Thyroid gland (tissue), 4 donors: ENCODE measurements at regions not wholly inside any gene's neighbourhood (a gene's known extent, or its start where the extent isn't known, plus 50 kb on each side); places are given as distances from the start of the nearest gene placed in this dataset.

Experiments used
- DNase-seq, 2 donors: peaks; one replicate each; pipeline ENCODE4 v3.0.0-alpha.2; 2019
- H3K27ac ChIP-seq, 3 donors: fragments of 200-600 bp; sonication (generic); 1 replicate in 2 of 3; 2 replicates in 1 of 3; pipeline ENCODE4 v1.5.1; 2016 to 2019; ENCODE audit warnings: mild to moderate bottlenecking in 1 of 3, moderate library complexity in 1 of 3
- H3K27me3 ChIP-seq: fragments of 200-600 bp; sonication (generic); one replicate; pipeline ENCODE4 v1.5.1; 2019
- H3K36me3 ChIP-seq, 2 donors: fragments of 200-600 bp; sonication (generic); one replicate each; pipeline ENCODE4 v1.5.1; 2016 to 2019
- H3K4me1 ChIP-seq, 2 donors: fragments of 200-600 bp; sonication (generic); one replicate each; pipeline ENCODE4 v1.5.1; 2017 to 2019
- H3K4me3 ChIP-seq, 3 donors: fragments of 200-600 bp; sonication (generic); replicated peaks in 1 of 3; 1 replicate in 2 of 3; 2 replicates in 1 of 3; pipeline ENCODE4 v1.5.1; 2016; ENCODE audit warnings: mild to moderate bottlenecking in 1 of 3
- H3K9me3 ChIP-seq: fragments of 200-600 bp; sonication (generic); one replicate; pipeline ENCODE4 v1.5.1; 2017
- POLR2A ChIP-seq, 2 donors: fragments of 450-650 bp; IDR thresholded peaks; one replicate each; pipeline ENCODE4 v1.6.1; 2017; ENCODE audit warnings: antibody characterized with exemption in 2 of 2, mild to moderate bottlenecking in 2 of 2, moderate library complexity in 1 of 2
- WGBS, 2 donors: methylation state at CpG; one replicate each; pipeline ENCODE4 v1.1.5; 2017; 5-methylcytosine and 5-hydroxymethylcytosine counted together
- intact Hi-C: fragments of 100-400 bp; cut with DNase I; formaldehyde crosslinking; loops from one replicate; pipeline ENCODE4 v1.15.1; 2023
- TF ChIP-seq, protein P1 (sequence below), 6 experiments: fragments of 200-600 bp in 3 of 6; fragments of 450-650 bp in 3 of 6; sonication (generic) in 3 of 6; IDR thresholded peaks; one replicate each; pipeline ENCODE4 v1.5.1; 2016 to 2019; ENCODE audit warnings: antibody characterized with exemption in 6 of 6, mild to moderate bottlenecking in 2 of 6, inconsistent platforms in 1 of 6, moderate library complexity in 1 of 6

DNA sequence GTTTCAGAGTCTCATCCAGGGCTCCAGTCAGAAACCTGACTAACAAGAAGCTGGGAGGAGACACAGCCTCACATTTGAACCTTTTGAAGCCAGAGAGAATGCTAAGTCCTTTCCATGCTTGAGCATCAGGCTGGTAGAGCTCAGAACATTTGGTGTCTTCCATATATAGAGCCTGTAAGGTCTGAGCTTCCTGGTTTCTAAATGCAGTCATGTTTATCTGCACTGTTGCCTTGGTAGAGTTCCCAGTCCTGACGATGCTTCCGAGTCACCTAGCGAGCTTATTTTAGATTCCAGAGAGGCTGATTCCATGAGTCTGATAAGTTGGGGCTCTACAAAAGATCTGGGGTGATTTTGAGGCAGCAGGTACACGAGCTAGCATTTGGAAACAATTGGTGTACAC lies 68.4 kb upstream of the SORL1 start:
- Histone ChIP-seq H3K27ac (no peak overlapping the region), H3K36me3 (no peaks in the 10 kb centered on the region), H3K27me3 (no peaks in the 10 kb centered on the region), H3K9me3 (no peaks in the 10 kb centered on the region), H3K4me1 (no peaks in the 10 kb centered on the region), H3K4me3 (no peak overlapping the region)
- 87 to 91% methylated on average over 4 of the region's 4 CpGs for WGBS, 2 donors
- intact Hi-C loops, result no loop called here
- no peak for DNase-seq
- no peak for TF ChIP-seq POLR2A (IDR thresholded peaks at IDR 0.05)
- TF ChIP-seq, protein P1, sequence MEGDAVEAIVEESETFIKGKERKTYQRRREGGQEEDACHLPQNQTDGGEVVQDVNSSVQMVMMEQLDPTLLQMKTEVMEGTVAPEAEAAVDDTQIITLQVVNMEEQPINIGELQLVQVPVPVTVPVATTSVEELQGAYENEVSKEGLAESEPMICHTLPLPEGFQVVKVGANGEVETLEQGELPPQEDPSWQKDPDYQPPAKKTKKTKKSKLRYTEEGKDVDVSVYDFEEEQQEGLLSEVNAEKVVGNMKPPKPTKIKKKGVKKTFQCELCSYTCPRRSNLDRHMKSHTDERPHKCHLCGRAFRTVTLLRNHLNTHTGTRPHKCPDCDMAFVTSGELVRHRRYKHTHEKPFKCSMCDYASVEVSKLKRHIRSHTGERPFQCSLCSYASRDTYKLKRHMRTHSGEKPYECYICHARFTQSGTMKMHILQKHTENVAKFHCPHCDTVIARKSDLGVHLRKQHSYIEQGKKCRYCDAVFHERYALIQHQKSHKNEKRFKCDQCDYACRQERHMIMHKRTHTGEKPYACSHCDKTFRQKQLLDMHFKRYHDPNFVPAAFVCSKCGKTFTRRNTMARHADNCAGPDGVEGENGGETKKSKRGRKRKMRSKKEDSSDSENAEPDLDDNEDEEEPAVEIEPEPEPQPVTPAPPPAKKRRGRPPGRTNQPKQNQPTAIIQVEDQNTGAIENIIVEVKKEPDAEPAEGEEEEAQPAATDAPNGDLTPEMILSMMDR (IDR thresholded peaks at IDR 0.05), result no peak

DNA sequence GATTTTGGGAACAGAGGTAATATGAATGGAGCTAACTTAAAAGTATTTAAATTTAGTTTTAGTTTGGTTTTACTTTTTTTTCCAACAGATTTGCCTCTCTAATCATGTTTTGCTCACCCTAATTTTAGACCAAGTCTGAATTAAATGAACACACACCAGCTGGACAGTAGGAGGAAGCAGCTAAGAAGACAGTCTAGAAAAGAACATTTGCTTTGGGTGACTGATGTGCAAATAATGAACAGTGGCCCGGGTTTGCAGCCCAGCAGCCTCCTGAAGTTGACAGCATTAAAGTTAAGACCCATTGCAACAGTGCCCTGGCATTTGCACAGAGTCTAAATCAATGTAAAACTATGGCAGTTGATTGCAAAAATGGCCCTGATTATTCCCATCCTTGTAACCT lies 66.4 kb upstream of the SORL1 start:
- DNase-seq, result no peak
- no peaks in the 10 kb centered on the region for H3K36me3 ChIP-seq
- H3K4me1 ChIP-seq, result peaks cover 6 to 12% of the 10 kb centered on the region in 2 donors
- WGBS, 2 donors, result 69 to 82% methylated on average over 1 of the region's 1 CpG
- intact Hi-C loops, result no loop called here
- H3K9me3 ChIP-seq, result no peaks in the 10 kb centered on the region
- H3K27ac ChIP-seq, result no peak overlapping the region
- TF ChIP-seq, protein P1 (IDR thresholded peaks at IDR 0.05), result no peak
- TF ChIP-seq POLR2A (IDR thresholded peaks at IDR 0.05), result no peak
- H3K4me3 ChIP-seq, result no peak overlapping the region
- H3K27me3 ChIP-seq, result no peaks in the 10 kb centered on the region
